ENCODE measurements at regions not wholly inside any gene's neighbourhood (a gene's known extent, or its start where the extent isn't known, plus 50 kb on each side); places are given as distances from the start of the nearest gene placed in this dataset.

- no peaks in the 10 kb centered on the region for H3K36me3 ChIP-seq (ENCODE audit: low read depth)
- no peak for ATAC-seq
- TF ChIP-seq CTCF (IDR thresholded peaks at IDR 0.05) = no peak
- no peaks in the 10 kb centered on the region for H3K9me3 ChIP-seq
- no peak for DNase-seq
- H3K4me1 ChIP-seq (ENCODE audit: low read depth) = no peaks in the 10 kb centered on the region
- no peak overlapping the region for H3K4me3 ChIP-seq
- intact Hi-C loops (cut with DNase I, micrococcal nuclease) = no loop called here
Observed at GRCh38 chr9:82354279-82354659, 365.7 kb downstream of the SPATA31D1 start.

GRCh38 chr9:82356131-82356530, 367.6 kb downstream of the SPATA31D1 start:
- DNase-seq (no peak), ATAC-seq (no peak)
- Histone ChIP-seq H3K36me3 (ENCODE audit: low read depth) (no peaks in the 10 kb centered on the region), H3K4me3 (no peak overlapping the region), H3K4me1 (ENCODE audit: low read depth) (no peaks in the 10 kb centered on the region), H3K9me3 (no peaks in the 10 kb centered on the region)
- TF ChIP-seq CTCF (IDR thresholded peaks at IDR 0.05) = no peak
- intact Hi-C loops (cut with DNase I, micrococcal nuclease) = no loop called here

GRCh38 chr9:82356871-82357270, 368.3 kb downstream of the SPATA31D1 start:
- H3K4me1 ChIP-seq (ENCODE audit: low read depth) = no peaks in the 10 kb centered on the region
- no peak for TF ChIP-seq CTCF (IDR thresholded peaks at IDR 0.05)
- no peaks in the 10 kb centered on the region for H3K9me3 ChIP-seq
- no peaks in the 10 kb centered on the region for H3K36me3 ChIP-seq (ENCODE audit: low read depth)
- H3K4me3 ChIP-seq = no peak overlapping the region
- DNase-seq = no peak
- no peak for ATAC-seq
- intact Hi-C loops (cut with DNase I, micrococcal nuclease) = no loop called here

GRCh38 chr9:82363198-82363597, 374.6 kb downstream of the SPATA31D1 start:
- H3K4me1 ChIP-seq (ENCODE audit: low read depth) = peaks cover 5% of the 10 kb centered on the region
- ATAC-seq = no peak
- H3K4me3 ChIP-seq = no peak overlapping the region
- TF ChIP-seq CTCF (IDR thresholded peaks at IDR 0.05) = no peak
- no peak for DNase-seq
- no peaks in the 10 kb centered on the region for H3K36me3 ChIP-seq (ENCODE audit: low read depth)
- H3K9me3 ChIP-seq = no peaks in the 10 kb centered on the region
- intact Hi-C loops (cut with DNase I, micrococcal nuclease) = no loop called here

GRCh38 chr9:82363682-82364081, 375.1 kb downstream of the SPATA31D1 start:
- peaks cover 5% of the 10 kb centered on the region for H3K4me1 ChIP-seq (ENCODE audit: low read depth)
- no peak for TF ChIP-seq CTCF (IDR thresholded peaks at IDR 0.05)

GRCh38 chr9:82367016-82367415, 378.4 kb downstream of the SPATA31D1 start:
- ATAC-seq = no peak
- Histone ChIP-seq H3K36me3 (ENCODE audit: low read depth) (no peaks in the 10 kb centered on the region), H3K4me3 (no peak overlapping the region), H3K9me3 (no peaks in the 10 kb centered on the region), H3K4me1 (ENCODE audit: low read depth) (peaks cover 5% of the 10 kb centered on the region)
- DNase-seq = no peak
- intact Hi-C loops (cut with DNase I, micrococcal nuclease) = no loop called here
- TF ChIP-seq CTCF (IDR thresholded peaks at IDR 0.05) = no peak

More at GRCh38 chr9:82363682-82364081, 375.1 kb downstream of the SPATA31D1 start:
- no peak for ATAC-seq
- intact Hi-C loops (cut with DNase I, micrococcal nuclease) = no loop called here
- DNase-seq = no peak
- Histone ChIP-seq H3K4me3 (no peak overlapping the region), H3K9me3 (no peaks in the 10 kb centered on the region), H3K36me3 (ENCODE audit: low read depth) (no peaks in the 10 kb centered on the region)
